B cell (primary cell): ENCODE measurements at regions not wholly inside any gene's neighbourhood (a gene's known extent, or its start where the extent isn't known, plus 50 kb on each side); places are given as distances from the start of the nearest gene placed in this dataset.

Source experiments
- EZH2 ChIP-seq: IDR thresholded peaks from 2 replicates; pipeline ENCODE4 v1.6.1; 2012; ENCODE audit warnings: borderline replicate concordance, low read depth, mild to moderate bottlenecking, moderate library complexity, low read length; ENCODE audit not compliant: insufficient read depth, poor library complexity, severe bottlenecking
- TF ChIP-seq, protein P1 (sequence below): fragments of 200-600 bp; IDR thresholded peaks from one replicate; pipeline ENCODE4 v1.8.0; 2022; ENCODE audit warnings: antibody characterized with exemption, mild to moderate bottlenecking

DNA sequence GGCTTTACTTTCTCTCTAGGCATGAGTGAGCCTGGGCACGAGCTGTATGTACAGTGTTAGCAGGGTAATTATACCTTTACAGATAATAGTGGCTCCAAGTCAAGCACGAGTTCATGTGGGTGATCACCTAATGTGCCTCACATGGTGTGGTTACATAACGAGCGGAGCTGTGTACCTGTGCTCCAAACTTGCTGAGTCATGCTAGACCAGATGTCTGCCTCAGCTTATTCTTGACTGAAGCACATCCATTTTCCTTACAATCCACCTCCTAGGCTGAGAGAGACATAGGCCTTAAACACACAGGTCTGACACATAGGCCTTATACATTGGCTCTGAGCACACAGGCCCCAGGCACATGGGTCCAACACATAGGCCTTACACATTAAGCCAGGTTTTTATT lies 426.6 kb downstream of the GPAT3 start:
- TF ChIP-seq, protein P1, sequence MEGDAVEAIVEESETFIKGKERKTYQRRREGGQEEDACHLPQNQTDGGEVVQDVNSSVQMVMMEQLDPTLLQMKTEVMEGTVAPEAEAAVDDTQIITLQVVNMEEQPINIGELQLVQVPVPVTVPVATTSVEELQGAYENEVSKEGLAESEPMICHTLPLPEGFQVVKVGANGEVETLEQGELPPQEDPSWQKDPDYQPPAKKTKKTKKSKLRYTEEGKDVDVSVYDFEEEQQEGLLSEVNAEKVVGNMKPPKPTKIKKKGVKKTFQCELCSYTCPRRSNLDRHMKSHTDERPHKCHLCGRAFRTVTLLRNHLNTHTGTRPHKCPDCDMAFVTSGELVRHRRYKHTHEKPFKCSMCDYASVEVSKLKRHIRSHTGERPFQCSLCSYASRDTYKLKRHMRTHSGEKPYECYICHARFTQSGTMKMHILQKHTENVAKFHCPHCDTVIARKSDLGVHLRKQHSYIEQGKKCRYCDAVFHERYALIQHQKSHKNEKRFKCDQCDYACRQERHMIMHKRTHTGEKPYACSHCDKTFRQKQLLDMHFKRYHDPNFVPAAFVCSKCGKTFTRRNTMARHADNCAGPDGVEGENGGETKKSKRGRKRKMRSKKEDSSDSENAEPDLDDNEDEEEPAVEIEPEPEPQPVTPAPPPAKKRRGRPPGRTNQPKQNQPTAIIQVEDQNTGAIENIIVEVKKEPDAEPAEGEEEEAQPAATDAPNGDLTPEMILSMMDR: no peak
- TF ChIP-seq EZH2: no peak
